Left ventricle myocardium inferior (tissue), 1 donor: ENCODE measurements at regions not wholly inside any gene's neighbourhood (a gene's known extent, or its start where the extent isn't known, plus 50 kb on each side); places are given as distances from the start of the nearest gene placed in this dataset.
A peak's percentile ranks its signal among the peaks of the same experiment; 100 is the strongest.

Experiments
- DNase-seq: peaks from one replicate; pipeline ENCODE4 v3.0.0-alpha.2; 2020
- H3K27ac ChIP-seq: fragments of 200-600 bp; replicated peaks from 2 replicates; pipeline ENCODE4 v1.8.0; 2021
- H3K27me3 ChIP-seq: fragments of 200-600 bp; 2 replicates; pipeline ENCODE4 v1.8.0; 2021; ENCODE audit warnings: low read depth
- H3K36me3 ChIP-seq: fragments of 200-600 bp; 2 replicates; pipeline ENCODE4 v1.8.0; 2021
- H3K4me1 ChIP-seq: fragments of 200-600 bp; 2 replicates; pipeline ENCODE4 v1.8.0; 2021
- H3K4me3 ChIP-seq: fragments of 200-600 bp; 2 replicates; pipeline ENCODE4 v1.8.0; 2021; ENCODE audit warnings: mild to moderate bottlenecking, moderate library complexity
- H3K9me3 ChIP-seq: fragments of 200-600 bp; replicated peaks from 2 replicates; pipeline ENCODE4 v1.8.0; 2021
- intact Hi-C: fragments of 100-400 bp; cut with micrococcal nuclease; formaldehyde crosslinking; loops from one replicate; pipeline ENCODE4 v1.11.0; 2022
- TF ChIP-seq, protein P1 (sequence below): fragments of 200-600 bp; IDR thresholded peaks from 2 replicates; pipeline ENCODE4 v1.8.0; 2021; ENCODE audit warnings: antibody characterized with exemption, mild to moderate bottlenecking, borderline replicate concordance
- donor health status: DM: no; HTN: yes; CAD: no; lungs with severe emphysema.

DNA sequence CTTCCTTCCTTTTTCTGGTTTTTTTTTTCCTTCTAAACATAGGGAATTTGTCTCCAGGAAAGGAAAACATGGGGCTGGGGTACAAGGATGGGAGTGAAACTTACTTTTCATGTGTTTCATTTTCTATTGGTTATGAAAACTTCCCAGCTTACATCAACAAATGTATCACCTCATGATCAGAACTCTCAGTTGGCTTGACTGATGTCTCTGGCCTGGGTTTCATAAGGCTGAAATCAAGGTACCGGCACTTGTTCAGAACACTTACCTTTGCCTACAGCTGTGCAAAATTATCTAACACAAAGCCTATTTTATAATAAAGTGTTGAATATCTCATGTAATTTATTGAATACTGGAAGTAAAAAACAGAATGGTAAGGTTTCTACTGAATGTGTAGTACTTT, 91.8 kb upstream of the STT3B start:
- Histone ChIP-seq H3K27me3 (no peaks in the 10 kb centered on the region), H3K36me3 (no peaks in the 10 kb centered on the region), H3K4me1 (no peaks in the 10 kb centered on the region), H3K4me3 (no peak overlapping the region), H3K27ac (no peak overlapping the region), H3K9me3 (peaks cover 16% of the 10 kb centered on the region)
- intact Hi-C loops, result no loop called here
- DNase-seq, result no peak
- TF ChIP-seq, protein P1, sequence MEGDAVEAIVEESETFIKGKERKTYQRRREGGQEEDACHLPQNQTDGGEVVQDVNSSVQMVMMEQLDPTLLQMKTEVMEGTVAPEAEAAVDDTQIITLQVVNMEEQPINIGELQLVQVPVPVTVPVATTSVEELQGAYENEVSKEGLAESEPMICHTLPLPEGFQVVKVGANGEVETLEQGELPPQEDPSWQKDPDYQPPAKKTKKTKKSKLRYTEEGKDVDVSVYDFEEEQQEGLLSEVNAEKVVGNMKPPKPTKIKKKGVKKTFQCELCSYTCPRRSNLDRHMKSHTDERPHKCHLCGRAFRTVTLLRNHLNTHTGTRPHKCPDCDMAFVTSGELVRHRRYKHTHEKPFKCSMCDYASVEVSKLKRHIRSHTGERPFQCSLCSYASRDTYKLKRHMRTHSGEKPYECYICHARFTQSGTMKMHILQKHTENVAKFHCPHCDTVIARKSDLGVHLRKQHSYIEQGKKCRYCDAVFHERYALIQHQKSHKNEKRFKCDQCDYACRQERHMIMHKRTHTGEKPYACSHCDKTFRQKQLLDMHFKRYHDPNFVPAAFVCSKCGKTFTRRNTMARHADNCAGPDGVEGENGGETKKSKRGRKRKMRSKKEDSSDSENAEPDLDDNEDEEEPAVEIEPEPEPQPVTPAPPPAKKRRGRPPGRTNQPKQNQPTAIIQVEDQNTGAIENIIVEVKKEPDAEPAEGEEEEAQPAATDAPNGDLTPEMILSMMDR, result no peak

DNA sequence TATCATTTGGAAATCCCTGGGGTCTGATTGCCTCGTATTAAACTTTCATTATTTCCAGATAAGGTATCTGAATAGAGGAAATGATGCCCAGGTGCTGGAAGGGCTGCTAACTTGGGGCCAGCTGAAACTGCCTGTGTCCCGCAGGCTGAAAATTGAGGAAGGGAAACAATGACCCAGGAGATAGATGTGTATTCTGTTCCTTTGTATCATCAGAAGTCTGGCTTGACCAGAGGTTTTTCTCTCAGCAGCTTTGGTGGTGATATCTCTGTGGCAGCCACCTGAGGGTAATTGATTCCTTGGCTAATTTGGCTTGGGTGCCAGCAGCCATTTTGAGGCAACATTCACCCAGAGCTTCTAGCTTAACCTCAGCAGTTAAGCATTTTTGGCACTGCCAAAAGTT, 90.0 kb upstream of the STT3B start:
- Histone ChIP-seq H3K36me3 (no peaks in the 10 kb centered on the region), H3K9me3 (peaks cover 2% of the 10 kb centered on the region), H3K4me1 (no peaks in the 10 kb centered on the region), H3K4me3 (no peak overlapping the region), H3K27ac (no peak overlapping the region), H3K27me3 (no peaks in the 10 kb centered on the region)
- DNase-seq, result no peak
- TF ChIP-seq, protein P1, result no peak
- intact Hi-C loops, result no loop called here

DNA sequence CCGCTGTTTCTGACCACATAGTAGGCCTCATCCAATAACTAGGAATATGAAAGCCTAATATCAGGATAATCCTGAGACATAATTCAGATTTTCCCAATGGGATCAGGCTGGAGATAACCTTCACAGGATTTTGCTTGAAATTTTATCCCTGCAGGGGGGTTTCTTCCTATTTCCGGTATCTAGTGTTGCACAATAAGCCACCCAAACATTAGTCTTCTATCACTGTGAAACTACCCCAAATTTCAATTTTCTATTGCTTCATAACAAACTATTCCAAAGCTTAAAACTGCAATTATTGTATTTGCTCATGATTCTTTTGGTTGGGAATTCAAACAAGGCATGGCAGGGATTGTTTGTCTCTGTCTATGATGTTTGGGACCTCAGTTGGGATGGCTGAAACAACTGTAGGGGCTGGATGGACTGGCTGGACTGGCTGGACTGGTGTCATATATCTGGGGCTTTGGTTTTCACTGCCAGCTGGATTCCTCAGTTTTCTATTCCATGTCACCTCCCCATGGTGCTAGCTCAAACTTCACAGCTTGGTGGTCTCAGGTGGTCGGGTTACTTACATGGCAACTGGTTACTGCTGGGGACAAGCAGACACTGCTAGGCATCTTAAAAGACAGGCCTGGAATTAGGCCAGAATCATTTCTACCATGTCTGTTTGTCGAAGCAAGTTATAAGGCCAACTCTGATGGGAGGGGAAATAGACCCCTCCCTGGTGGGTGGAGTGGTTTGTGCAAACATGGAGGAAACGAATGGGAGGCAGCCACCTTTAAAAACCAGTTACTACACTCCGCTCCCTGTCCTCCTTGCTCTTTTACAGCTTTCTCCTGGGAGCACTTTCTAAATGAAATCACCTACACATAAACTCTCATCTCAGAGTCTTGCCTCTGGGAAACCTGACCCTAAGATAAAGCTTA, 88.2 kb upstream of the STT3B start:
- no peaks in the 10 kb centered on the region for H3K27me3 ChIP-seq
- no peak overlapping the region for H3K27ac ChIP-seq
- H3K4me1 ChIP-seq, result no peaks in the 10 kb centered on the region
- no peak for DNase-seq
- H3K9me3 ChIP-seq, result peaks cover 5% of the 10 kb centered on the region
- intact Hi-C loops, result no loop called here
- no peak overlapping the region for H3K4me3 ChIP-seq
- TF ChIP-seq, protein P1, result no peak
- H3K36me3 ChIP-seq, result no peaks in the 10 kb centered on the region

DNA sequence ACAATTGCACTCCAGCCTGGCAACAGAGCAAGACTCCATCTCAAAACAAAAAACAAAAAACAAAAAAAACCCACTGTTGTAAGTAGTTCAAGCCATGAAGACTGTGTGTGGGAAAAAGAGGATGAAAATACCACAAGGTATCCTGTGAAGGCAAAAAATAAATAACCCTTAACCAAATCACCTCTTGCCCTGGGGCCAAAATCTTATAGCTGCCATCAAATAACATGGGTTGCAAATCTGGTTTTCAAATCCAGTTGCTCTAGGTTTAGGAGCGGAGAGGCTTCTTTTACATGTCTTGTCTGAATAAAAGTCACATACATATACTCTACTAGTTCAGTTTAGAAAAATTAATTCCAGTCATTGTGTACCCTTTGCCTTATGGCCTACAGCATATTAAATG, 87.0 kb upstream of the STT3B start:
- DNase-seq, result no peak
- intact Hi-C loops, result no loop called here
- H3K4me1 ChIP-seq, result no peaks in the 10 kb centered on the region
- H3K27ac ChIP-seq, result no peak overlapping the region
- H3K27me3 ChIP-seq, result no peaks in the 10 kb centered on the region
- TF ChIP-seq, protein P1, result no peak
- peaks cover 14% of the 10 kb centered on the region for H3K9me3 ChIP-seq
- no peaks in the 10 kb centered on the region for H3K36me3 ChIP-seq
- no peak overlapping the region for H3K4me3 ChIP-seq

DNA sequence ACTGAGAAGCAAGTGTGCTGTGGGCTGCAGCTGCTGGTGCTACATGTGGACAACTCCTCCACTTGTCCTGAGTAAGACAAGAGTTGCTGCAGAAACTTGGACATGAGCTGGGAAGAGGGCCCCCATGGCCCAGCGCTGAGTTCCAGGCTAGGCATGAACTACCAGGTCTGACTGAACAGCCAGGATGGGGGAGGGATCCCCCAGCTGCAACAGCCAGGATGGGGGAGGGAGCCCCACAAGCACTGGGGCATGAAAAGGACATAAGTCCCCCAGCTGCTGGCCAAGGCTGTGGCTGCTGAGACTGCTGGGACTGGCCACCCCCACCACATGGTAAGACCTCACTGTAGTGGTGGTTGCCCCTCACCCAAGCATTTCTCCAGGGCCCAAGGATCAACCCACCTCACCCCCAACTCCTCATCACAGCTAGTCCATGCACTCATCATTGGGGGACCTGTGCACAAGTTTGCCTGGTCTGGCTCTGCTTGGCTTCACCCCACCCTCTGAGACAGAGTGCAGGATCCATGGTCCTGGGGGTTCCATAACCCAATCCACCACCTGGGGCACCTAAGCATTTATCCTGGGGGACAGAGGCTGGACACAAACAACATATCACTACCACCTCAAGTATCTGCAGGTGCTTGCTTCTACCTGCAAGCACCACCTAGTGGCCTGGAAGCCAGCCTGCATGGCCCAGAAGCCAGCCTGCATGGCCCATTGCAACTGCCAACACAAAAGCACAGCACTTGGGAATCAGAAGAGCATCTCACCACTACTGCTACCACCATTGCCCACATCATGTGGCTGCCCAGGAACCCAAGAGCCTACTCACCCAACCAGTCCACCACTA, 84.5 kb upstream of the STT3B start:
- no peaks in the 10 kb centered on the region for H3K4me1 ChIP-seq
- DNase-seq, result no peak
- H3K36me3 ChIP-seq, result no peaks in the 10 kb centered on the region
- TF ChIP-seq, protein P1, result peak; percentile 46
- H3K4me3 ChIP-seq, result no peak overlapping the region
- H3K27ac ChIP-seq, result no peak overlapping the region
- peaks cover 14% of the 10 kb centered on the region for H3K9me3 ChIP-seq
- intact Hi-C loops, result no loop called here
- H3K27me3 ChIP-seq, result no peaks in the 10 kb centered on the region
